GM19324 (cell line): ENCODE measurements at regions not wholly inside any gene's neighbourhood (a gene's known extent, or its start where the extent isn't known, plus 50 kb on each side); places are given as distances from the start of the nearest gene placed in this dataset.
"Not testable (repeated sequence)": the region's sequence is repeated elsewhere in the genome, so short reads cannot be mapped to it uniquely, and the experiment has no call there.

Experiments used
- ATAC-seq: cut with Tn5 transposase; IDR thresholded peaks from one replicate; pipeline ENCODE4 v1.9.1; 2021; ENCODE audit warnings: mild to moderate bottlenecking, moderate library complexity; ENCODE audit not compliant: unreplicated experiment, low FRiP score

- ATAC-seq = no peak
These were observed 446.7 kb downstream of the RNF144A start for GRCh38 chr2:7363906-7364305.

DNA sequence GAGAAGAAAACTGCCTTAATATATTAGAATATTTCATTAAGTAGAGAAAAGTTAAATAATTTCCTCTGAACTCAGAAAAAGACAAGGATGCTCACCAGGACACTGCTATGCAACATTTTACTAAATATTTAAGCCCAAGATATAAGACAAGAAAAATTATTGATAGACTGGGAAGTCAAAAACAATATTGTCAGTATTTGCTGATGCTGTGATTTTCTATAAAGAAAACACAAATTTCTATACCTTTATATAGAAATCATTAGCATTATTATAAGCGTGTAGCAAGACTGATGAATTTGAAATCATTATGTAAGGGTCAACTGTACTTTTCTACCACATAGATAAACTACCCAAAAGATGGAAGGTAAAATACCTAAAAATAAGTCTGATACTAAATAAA, 451.0 kb downstream of the RNF144A start:
- ATAC-seq = no peak

DNA sequence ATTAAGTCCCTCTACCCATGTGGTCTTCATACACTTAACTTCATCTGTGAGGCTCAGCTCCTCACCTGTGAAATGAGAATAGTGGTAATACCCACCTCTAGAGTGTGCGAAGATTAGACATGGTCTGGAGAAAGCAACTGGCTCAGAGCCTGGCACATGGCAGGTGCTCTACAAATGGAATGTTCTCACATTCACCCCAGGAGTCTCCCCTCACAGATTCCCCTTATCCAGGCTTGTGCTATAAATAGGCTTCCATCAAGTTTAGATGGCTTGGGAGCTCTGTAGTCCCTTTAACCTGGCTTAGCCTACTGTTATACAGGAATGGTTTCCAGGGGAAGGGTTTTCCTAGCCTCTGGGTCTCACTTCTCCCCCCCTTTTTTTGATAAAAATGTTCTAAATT, 455.9 kb downstream of the RNF144A start:
- ATAC-seq = no peak

GRCh38 chr2:7375901-7376300, 458.7 kb downstream of the RNF144A start:
- no peak for ATAC-seq

GRCh38 chr2:7377916-7378569, 460.8 kb downstream of the RNF144A start:
- no peak for ATAC-seq

- ATAC-seq = no peak
These were observed 461.4 kb downstream of the RNF144A start for GRCh38 chr2:7378591-7378990.

DNA sequence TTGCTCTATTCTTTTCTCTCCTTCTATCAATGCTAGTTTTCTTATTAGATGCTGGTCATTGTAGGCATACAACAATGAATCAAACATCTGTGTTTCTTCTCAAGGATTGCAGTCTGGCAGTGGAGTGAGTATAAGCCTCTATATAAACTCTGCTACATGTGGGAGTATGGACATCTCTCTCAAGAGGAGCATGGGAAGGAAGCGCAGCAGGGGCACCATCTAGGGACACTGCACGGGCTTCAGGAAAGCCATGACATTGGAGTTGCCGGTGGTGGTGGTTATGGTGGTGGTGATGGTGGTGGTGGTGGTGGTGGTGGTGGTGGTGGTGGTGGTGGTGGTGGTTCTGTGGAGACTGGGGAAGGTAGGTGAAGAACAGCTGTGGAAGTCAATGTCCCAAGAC, 462.6 kb downstream of the RNF144A start:
- no peak for ATAC-seq

GRCh38 chr2:7384773-7385349, 467.6 kb downstream of the RNF144A start:
- no peak for ATAC-seq

GRCh38 chr2:7390311-7390710, 473.1 kb downstream of the RNF144A start:
- not testable (repeated sequence) for ATAC-seq

DNA sequence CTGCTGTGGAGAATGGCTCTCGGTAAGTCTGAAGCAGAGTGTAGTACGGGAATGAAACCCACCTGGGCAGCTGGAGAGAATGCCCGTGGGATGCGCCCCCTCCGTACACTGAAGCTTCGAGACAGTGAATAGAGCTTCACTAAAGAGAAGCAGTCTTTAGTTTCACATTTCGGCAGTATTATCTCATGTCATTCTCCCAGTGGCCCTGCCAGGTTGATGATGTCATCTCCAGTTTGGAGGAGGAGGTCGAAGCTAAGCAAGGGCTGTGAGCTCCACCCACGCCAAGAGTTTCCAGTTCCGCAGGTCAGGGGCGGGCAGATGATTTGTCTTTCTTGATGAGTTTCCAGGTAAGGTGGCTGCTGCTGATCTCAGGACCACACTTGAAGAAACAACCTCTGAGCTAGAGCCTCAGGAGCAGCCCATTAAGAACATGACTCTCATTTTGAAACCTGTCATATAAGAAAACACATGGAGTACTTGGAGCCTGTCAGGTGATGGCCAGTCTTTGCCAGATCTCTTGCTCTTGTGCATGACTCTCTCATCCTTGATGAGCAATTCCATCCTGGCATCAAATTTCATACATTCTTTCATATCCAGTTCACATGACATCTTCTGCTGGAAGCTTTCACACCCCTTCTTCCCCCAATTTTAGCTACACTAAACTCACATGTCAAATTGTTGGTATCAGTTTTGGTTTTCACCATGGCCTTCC, 475.0 kb downstream of the RNF144A start:
- ATAC-seq = no peak

- no peak for ATAC-seq
These were observed 477.0 kb downstream of the RNF144A start for GRCh38 chr2:7394195-7394594.

DNA sequence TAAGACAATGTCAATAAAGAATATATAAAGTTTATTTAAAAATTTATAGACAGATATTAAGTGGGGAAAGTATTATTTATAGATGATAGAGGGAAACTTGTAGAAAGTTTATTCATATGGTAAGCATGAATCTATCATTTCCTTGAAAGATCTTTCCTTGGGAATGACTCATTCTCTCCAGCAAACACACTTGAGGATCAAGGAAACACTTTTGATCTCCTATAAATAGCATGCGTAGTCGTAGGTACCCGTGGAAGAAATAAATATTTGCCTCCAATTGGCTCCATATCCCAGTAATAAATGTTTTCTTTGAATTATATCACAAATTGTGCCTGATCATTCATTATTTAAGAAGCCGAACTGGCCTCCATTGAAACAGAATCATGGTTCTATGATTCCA, 483.4 kb downstream of the RNF144A start:
- ATAC-seq = no peak

- no peak for ATAC-seq
These were observed 486.0 kb downstream of the RNF144A start for GRCh38 chr2:7403092-7403775.

DNA sequence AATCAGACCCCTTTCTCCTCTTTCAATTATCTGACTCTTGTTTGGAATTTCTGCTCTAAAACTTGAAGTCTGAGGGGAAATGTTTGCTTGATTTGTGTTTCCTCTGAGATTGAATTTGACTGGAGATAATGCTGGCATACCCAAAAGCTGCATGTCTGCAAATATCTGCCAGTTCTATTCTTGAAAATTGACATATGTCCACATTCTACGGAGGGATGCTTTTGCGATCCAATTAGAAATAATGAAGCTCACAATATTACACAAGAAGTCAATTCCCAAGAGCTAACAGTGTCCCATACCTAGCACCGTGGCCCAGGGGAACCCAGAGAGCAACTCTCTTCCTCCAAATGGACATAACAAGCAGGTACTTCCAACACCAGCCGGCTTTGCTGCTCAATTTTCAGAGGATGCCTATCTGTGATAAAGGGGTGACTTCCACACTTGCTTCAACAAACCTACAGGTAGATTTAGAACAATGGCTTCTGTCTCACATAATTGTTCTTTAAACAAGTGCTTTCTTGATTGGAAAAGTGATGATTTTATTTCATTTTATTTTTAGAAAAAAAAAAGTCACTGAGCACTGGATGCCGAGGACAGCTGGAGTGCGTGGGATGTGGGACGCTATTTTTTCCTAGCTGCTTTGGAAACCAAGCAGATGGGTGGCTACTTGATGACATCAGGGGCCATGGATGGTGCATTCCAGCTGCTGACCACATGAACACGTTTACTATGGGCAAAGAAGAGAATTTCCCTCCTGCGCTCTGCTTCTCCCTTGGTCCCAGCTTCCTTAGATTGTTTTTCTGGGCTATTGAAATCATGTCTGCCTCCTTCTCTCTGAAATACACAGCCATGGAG, 488.9 kb downstream of the RNF144A start:
- ATAC-seq = no peak

GRCh38 chr2:7407001-7407400, 489.8 kb downstream of the RNF144A start:
- ATAC-seq = no peak

DNA sequence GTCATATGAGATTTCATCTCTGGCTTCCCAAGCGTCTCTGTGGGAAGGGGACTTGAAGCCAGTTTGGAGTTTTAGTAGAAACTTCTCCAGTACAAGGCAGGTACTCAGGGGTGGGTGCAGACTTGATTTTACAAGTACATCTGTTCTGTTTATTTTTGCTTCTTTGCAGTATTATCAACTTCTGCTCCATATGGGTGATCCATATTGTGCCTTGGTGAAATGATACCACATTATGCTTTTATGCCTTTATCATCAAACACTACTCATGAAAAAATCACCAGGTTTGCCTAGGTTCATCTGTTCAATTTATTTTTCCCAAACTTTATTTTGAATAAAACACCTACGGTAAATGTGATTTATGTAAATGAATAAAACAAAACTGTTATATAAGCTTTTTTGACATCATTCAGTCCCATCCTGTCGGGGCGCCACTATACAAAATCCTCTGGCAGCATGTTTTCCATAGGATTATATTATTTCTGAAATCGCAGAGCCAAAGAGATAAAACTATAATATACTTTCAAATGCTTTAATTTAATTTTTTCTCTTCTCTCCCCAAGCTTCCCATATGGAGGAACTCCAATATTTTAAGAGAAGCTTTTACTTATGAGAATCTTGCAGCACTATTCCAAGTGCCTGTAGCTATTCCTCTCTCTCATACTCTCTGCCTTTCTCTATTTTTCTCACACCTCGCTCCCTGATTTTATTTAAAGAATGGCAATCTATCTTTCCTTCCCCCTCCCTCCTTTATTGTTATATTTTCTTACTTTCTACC, 490.9 kb downstream of the RNF144A start:
- ATAC-seq = no peak

DNA sequence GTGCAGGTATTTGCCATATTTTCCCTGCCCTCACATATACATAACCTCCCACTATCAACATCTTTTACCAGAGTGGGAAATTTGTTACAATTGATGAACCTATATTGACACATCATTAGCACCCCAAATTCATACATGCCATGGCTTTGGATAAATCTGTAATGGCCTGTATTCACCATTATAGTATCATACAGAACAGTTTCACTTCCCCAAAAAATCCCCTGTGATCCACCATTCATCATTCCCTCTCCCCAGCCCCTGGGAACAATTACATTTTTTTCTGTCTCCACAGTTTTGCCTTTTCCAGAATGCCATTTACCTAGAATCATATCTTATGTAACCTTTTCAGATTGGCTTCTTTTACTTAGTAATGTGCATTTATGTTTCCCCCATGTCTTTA, 494.5 kb downstream of the RNF144A start:
- no peak for ATAC-seq

- ATAC-seq = no peak
These were observed 500.9 kb downstream of the RNF144A start for GRCh38 chr2:7417845-7418742.

GRCh38 chr2:7419186-7419585, 502.0 kb downstream of the RNF144A start:
- ATAC-seq = no peak
